ENCODE measurements at regions not wholly inside any gene's neighbourhood (a gene's known extent, or its start where the extent isn't known, plus 50 kb on each side); places are given as distances from the start of the nearest gene placed in this dataset.

GRCh38 chr6:168741942-168742782 is 301.2 kb downstream of the SMOC2 start:
- TF ChIP-seq CTCF (conservative IDR thresholded peaks at IDR 0.05) (no peak), EZH2 (IDR thresholded peaks at IDR 0.05; ENCODE audit: low read depth) (no peak)
